HG03521 (cell line): ENCODE measurements at regions not wholly inside any gene's neighbourhood (a gene's known extent, or its start where the extent isn't known, plus 50 kb on each side); places are given as distances from the start of the nearest gene placed in this dataset.

Experiments
- ATAC-seq: cut with Tn5 transposase; IDR thresholded peaks from one replicate; pipeline ENCODE4 v1.9.1; 2021; ENCODE audit warnings: mild to moderate bottlenecking, moderate library complexity; ENCODE audit not compliant: unreplicated experiment

GRCh38 chr12:74418573-74418972 is 119.1 kb upstream of the ATXN7L3B start:
- no peak for ATAC-seq

GRCh38 chr12:74424778-74425177 is 112.9 kb upstream of the ATXN7L3B start:
- ATAC-seq, result no peak

- no peak for ATAC-seq
Measured at GRCh38 chr12:74426091-74426490, 111.5 kb upstream of the ATXN7L3B start.

- ATAC-seq, result no peak
Measured at GRCh38 chr12:74429535-74429934, 108.1 kb upstream of the ATXN7L3B start.

GRCh38 chr12:74431801-74432200 is 105.8 kb upstream of the ATXN7L3B start:
- ATAC-seq, result no peak

- ATAC-seq, result no peak
Measured at GRCh38 chr12:74440469-74440868, 97.2 kb upstream of the ATXN7L3B start.

GRCh38 chr12:74441872-74442271 is 95.8 kb upstream of the ATXN7L3B start:
- no peak for ATAC-seq

GRCh38 chr12:74446466-74446865 is 91.2 kb upstream of the ATXN7L3B start:
- no peak for ATAC-seq

GRCh38 chr12:74449872-74450271 is 87.8 kb upstream of the ATXN7L3B start:
- ATAC-seq, result no peak

GRCh38 chr12:74454109-74454508 is 83.5 kb upstream of the ATXN7L3B start:
- ATAC-seq, result no peak

- no peak for ATAC-seq
Measured at GRCh38 chr12:74455429-74455828, 82.2 kb upstream of the ATXN7L3B start.

GRCh38 chr12:74456431-74456830 is 81.2 kb upstream of the ATXN7L3B start:
- ATAC-seq, result no peak

GRCh38 chr12:74468401-74468800 is 69.2 kb upstream of the ATXN7L3B start:
- no peak for ATAC-seq

GRCh38 chr12:74476234-74476633 is 61.4 kb upstream of the ATXN7L3B start:
- ATAC-seq, result no peak

GRCh38 chr12:74481078-74481477 is 56.6 kb upstream of the ATXN7L3B start:
- no peak for ATAC-seq

- no peak for ATAC-seq
Measured at GRCh38 chr12:74482115-74482514, 55.5 kb upstream of the ATXN7L3B start.

- ATAC-seq, result no peak
Measured at GRCh38 chr12:74483057-74483456, 54.6 kb upstream of the ATXN7L3B start.
